Karpas-422 (cell line): ENCODE measurements at regions not wholly inside any gene's neighbourhood (a gene's known extent, or its start where the extent isn't known, plus 50 kb on each side); places are given as distances from the start of the nearest gene placed in this dataset. TPM values are rescaled to one million over a fixed set of nuclear protein-coding genes. Genes with fewer than 3 reads are reported as not detected.

Experiments
- small RNA-seq: library from RNA; depleted of rRNA; stranded (forward); fragments of <200 nt; gene quantifications from one replicate; pipeline ENCODE3, GENCODE V24; 2014

Small RNAs in the stretch of these regions (small RNA-seq; reads per million reads assigned to genes)
- gene MIR181A1 (20.2 reads per million, percentile 96 among the genes with 10 or more reads in this experiment), gene MIR181B1 (3.0 reads per million, percentile 66 among the genes with 10 or more reads in this experiment), gene RNU6-778P (not detected)
